Nephron (organoid): ENCODE measurements at regions not wholly inside any gene's neighbourhood (a gene's known extent, or its start where the extent isn't known, plus 50 kb on each side); places are given as distances from the start of the nearest gene placed in this dataset.

Experiments
- H3K27ac Mint-ChIP-seq, 3 experiments: 2 replicates each; pipeline ENCODE4 v1.8.0; 2020; ENCODE audit warnings: mixed read lengths in 3 of 3, mild to moderate bottlenecking in 2 of 3, moderate library complexity in 1 of 3
- H3K27me3 Mint-ChIP-seq: 2 replicates; pipeline ENCODE4 v1.8.0; 2021; ENCODE audit warnings: low read depth, mild to moderate bottlenecking, moderate library complexity, mixed read lengths
- H3K36me3 Mint-ChIP-seq: 2 replicates; pipeline ENCODE4 v1.8.0; 2020; ENCODE audit warnings: low read depth, mixed read lengths
- H3K4me1 Mint-ChIP-seq: 2 replicates; pipeline ENCODE4 v1.8.0; 2020; ENCODE audit warnings: mixed read lengths
- H3K4me3 Mint-ChIP-seq, 3 experiments: 2 replicates each; pipeline ENCODE4 v1.8.0; 2020; ENCODE audit warnings: mild to moderate bottlenecking in 3 of 3, mixed read lengths in 3 of 3, moderate library complexity in 2 of 3
- H3K9me3 Mint-ChIP-seq: 2 replicates; pipeline ENCODE4 v1.8.0; 2020; ENCODE audit warnings: mixed read lengths
- CTCF ChIP-seq, 3 experiments: fragments of 200-600 bp; sonication (generic); IDR thresholded peaks; one replicate each; pipeline ENCODE4 v1.5.0; 2021; ENCODE audit warnings: antibody characterized with exemption in 3 of 3; ENCODE audit not compliant: unreplicated experiment in 3 of 3

GRCh38 chr6:98002678-98003077 is 719.7 kb upstream of the MMS22L start:
- no peak overlapping the region for H3K4me3 Mint-ChIP-seq
- no peaks in the 10 kb centered on the region for H3K4me1 Mint-ChIP-seq
- H3K9me3 Mint-ChIP-seq: no peaks in the 10 kb centered on the region
- TF ChIP-seq CTCF (IDR thresholded peaks at IDR 0.05; ENCODE audit: unreplicated experiment in 3 of 3): no peak
- no peaks in the 10 kb centered on the region for H3K27me3 Mint-ChIP-seq
- no peaks in the 10 kb centered on the region for H3K36me3 Mint-ChIP-seq
- H3K27ac Mint-ChIP-seq: no peak overlapping the region

GRCh38 chr6:98014442-98015201 is 731.6 kb upstream of the MMS22L start:
- Mint-ChIP-seq H3K9me3 (peaks cover 4% of the 10 kb centered on the region), H3K27me3 (no peaks in the 10 kb centered on the region), H3K4me1 (no peaks in the 10 kb centered on the region), H3K4me3 (no peak overlapping the region), H3K27ac (no peak overlapping the region), H3K36me3 (no peaks in the 10 kb centered on the region)
- no peak for TF ChIP-seq CTCF (IDR thresholded peaks at IDR 0.05; ENCODE audit: unreplicated experiment in 3 of 3)

- no peak for TF ChIP-seq CTCF (IDR thresholded peaks at IDR 0.05; ENCODE audit: unreplicated experiment in 3 of 3)
- Mint-ChIP-seq H3K36me3 (no peaks in the 10 kb centered on the region), H3K4me1 (no peaks in the 10 kb centered on the region), H3K4me3 (no peak overlapping the region), H3K27ac (no peak overlapping the region), H3K9me3 (no peaks in the 10 kb centered on the region), H3K27me3 (no peaks in the 10 kb centered on the region)
Measured at GRCh38 chr6:98016565-98016964, 733.5 kb upstream of the MMS22L start.

- no peak for TF ChIP-seq CTCF (IDR thresholded peaks at IDR 0.05; ENCODE audit: unreplicated experiment in 3 of 3)
- Mint-ChIP-seq H3K36me3 (no peaks in the 10 kb centered on the region), H3K9me3 (no peaks in the 10 kb centered on the region), H3K27me3 (no peaks in the 10 kb centered on the region), H3K4me1 (no peaks in the 10 kb centered on the region), H3K4me3 (no peak overlapping the region), H3K27ac (no peak overlapping the region)
Measured at GRCh38 chr6:98020222-98020621, 737.2 kb upstream of the MMS22L start.

GRCh38 chr6:98024359-98024758 is 741.3 kb upstream of the MMS22L start:
- TF ChIP-seq CTCF (IDR thresholded peaks at IDR 0.05; ENCODE audit: unreplicated experiment in 3 of 3): no peak
- no peaks in the 10 kb centered on the region for H3K36me3 Mint-ChIP-seq

GRCh38 chr6:98027898-98028297 is 744.9 kb upstream of the MMS22L start:
- Mint-ChIP-seq H3K27me3 (no peaks in the 10 kb centered on the region), H3K27ac (no peak overlapping the region), H3K9me3 (no peaks in the 10 kb centered on the region), H3K4me1 (no peaks in the 10 kb centered on the region), H3K36me3 (no peaks in the 10 kb centered on the region), H3K4me3 (no peak overlapping the region)
- TF ChIP-seq CTCF (IDR thresholded peaks at IDR 0.05; ENCODE audit: unreplicated experiment in 3 of 3): no peak

More at GRCh38 chr6:98024359-98024758, 741.3 kb upstream of the MMS22L start:
- Mint-ChIP-seq H3K27ac (no peak overlapping the region), H3K9me3 (no peaks in the 10 kb centered on the region), H3K4me1 (no peaks in the 10 kb centered on the region), H3K4me3 (no peak overlapping the region), H3K27me3 (no peaks in the 10 kb centered on the region)
